WERI-Rb-1 (cell line): ENCODE measurements at regions not wholly inside any gene's neighbourhood (a gene's known extent, or its start where the extent isn't known, plus 50 kb on each side); places are given as distances from the start of the nearest gene placed in this dataset.
A peak's percentile ranks its signal among the peaks of the same experiment; 100 is the strongest.

ENCODE experiments used
- DNase-seq: peaks from one replicate; pipeline ENCODE4 v3.0.0-alpha.2; 2020
- H3K27ac ChIP-seq: fragments of 250-450 bp; sonication (Bioruptor Pico); 2 replicates; pipeline ENCODE4 v1.5.1; 2020; ENCODE audit warnings: mild to moderate bottlenecking, moderate library complexity
- H3K27me3 ChIP-seq: fragments of 250-450 bp; sonication (Bioruptor Pico); 2 replicates; pipeline ENCODE4 v1.5.1; 2021; ENCODE audit warnings: mild to moderate bottlenecking, low read depth, moderate library complexity; ENCODE audit not compliant: insufficient read depth, severe bottlenecking
- H3K36me3 ChIP-seq: fragments of 250-450 bp; sonication (Bioruptor Pico); 2 replicates; pipeline ENCODE4 v1.5.1; 2020; ENCODE audit warnings: mild to moderate bottlenecking, moderate library complexity
- H3K4me3 ChIP-seq: 2 replicates; pipeline ENCODE4 v1.5.1; 2011; ENCODE audit warnings: low read depth, mild to moderate bottlenecking, control low read depth, low read length
- H3K9me3 ChIP-seq: fragments of 250-450 bp; sonication (Bioruptor Pico); 2 replicates; pipeline ENCODE4 v1.5.1; 2021; ENCODE audit warnings: mild to moderate bottlenecking, moderate library complexity; ENCODE audit not compliant: severe bottlenecking
- CTCF ChIP-seq: IDR thresholded peaks from 2 replicates; pipeline ENCODE4 v1.5.1; 2011; ENCODE audit warnings: low read depth, mild to moderate bottlenecking, control low read depth, inconsistent platforms, low read length

GRCh38 chr18:79615091-79615490, 64.5 kb upstream of the CTDP1 start:
- H3K27me3 ChIP-seq, result no peaks in the 10 kb centered on the region
- no peaks in the 10 kb centered on the region for H3K9me3 ChIP-seq
- no peaks in the 10 kb centered on the region for H3K36me3 ChIP-seq
- no peak overlapping the region for H3K4me3 ChIP-seq
- DNase-seq, result peak; percentile 4
- no peak overlapping the region for H3K27ac ChIP-seq
- no peak for TF ChIP-seq CTCF

- no peaks in the 10 kb centered on the region for H3K9me3 ChIP-seq
- DNase-seq, result peak; percentile 4
- no peaks in the 10 kb centered on the region for H3K27me3 ChIP-seq
- no peak overlapping the region for H3K4me3 ChIP-seq
- no peaks in the 10 kb centered on the region for H3K36me3 ChIP-seq
- no peak overlapping the region for H3K27ac ChIP-seq
- TF ChIP-seq CTCF, result no peak
Measured at GRCh38 chr18:79615586-79615985, 64.0 kb upstream of the CTDP1 start.

- no peak overlapping the region for H3K4me3 ChIP-seq
- H3K27me3 ChIP-seq, result no peaks in the 10 kb centered on the region
Measured at GRCh38 chr18:79616651-79617510, 62.7 kb upstream of the CTDP1 start.

GRCh38 chr18:79617511-79618500, 61.8 kb upstream of the CTDP1 start:
- Histone ChIP-seq H3K9me3 (no peaks in the 10 kb centered on the region), H3K4me3 (no peak overlapping the region), H3K36me3 (no peaks in the 10 kb centered on the region), H3K27me3 (no peaks in the 10 kb centered on the region), H3K27ac (no peak overlapping the region)
- TF ChIP-seq CTCF, result no peak
- no peak for DNase-seq

More at GRCh38 chr18:79616651-79617510, 62.7 kb upstream of the CTDP1 start:
- H3K36me3 ChIP-seq, result no peaks in the 10 kb centered on the region
- no peaks in the 10 kb centered on the region for H3K9me3 ChIP-seq
- no peak overlapping the region for H3K27ac ChIP-seq
- no peak for TF ChIP-seq CTCF
- peak; percentile 5 for DNase-seq

- H3K27ac ChIP-seq, result no peak overlapping the region
- H3K9me3 ChIP-seq, result peaks cover 2% of the 10 kb centered on the region
- no peak for DNase-seq
- H3K27me3 ChIP-seq, result no peaks in the 10 kb centered on the region
- no peak overlapping the region for H3K4me3 ChIP-seq
- no peaks in the 10 kb centered on the region for H3K36me3 ChIP-seq
- TF ChIP-seq CTCF, result no peak
Measured at GRCh38 chr18:79620576-79621165, 58.9 kb upstream of the CTDP1 start.
